ENCODE measurements at regions not wholly inside any gene's neighbourhood (a gene's known extent, or its start where the extent isn't known, plus 50 kb on each side); places are given as distances from the start of the nearest gene placed in this dataset.

GRCh38 chr5:73338256-73339050 lies 110.1 kb downstream of the FOXD1 start:
- no peak overlapping the region for H3K27ac Mint-ChIP-seq

GRCh38 chr5:73337586-73338255 lies 110.9 kb downstream of the FOXD1 start:
- Mint-ChIP-seq H3K4me3 (no peak overlapping the region), H3K9me3 (ENCODE audit: low read depth) (no peaks in the 10 kb centered on the region), H3K4me1 (ENCODE audit: low read depth) (no peaks in the 10 kb centered on the region), H3K36me3 (no peaks in the 10 kb centered on the region), H3K27ac (no peak overlapping the region), H3K27me3 (peaks cover 32% of the 10 kb centered on the region)

More at GRCh38 chr5:73338256-73339050, 110.1 kb downstream of the FOXD1 start:
- no peaks in the 10 kb centered on the region for H3K4me1 Mint-ChIP-seq (ENCODE audit: low read depth)
- no peak overlapping the region for H3K4me3 Mint-ChIP-seq
- no peaks in the 10 kb centered on the region for H3K9me3 Mint-ChIP-seq (ENCODE audit: low read depth)
- H3K27me3 Mint-ChIP-seq = peaks cover 33% of the 10 kb centered on the region
- no peaks in the 10 kb centered on the region for H3K36me3 Mint-ChIP-seq

- H3K9me3 Mint-ChIP-seq (ENCODE audit: low read depth) = peaks cover 11% of the 10 kb centered on the region
- no peaks in the 10 kb centered on the region for H3K36me3 Mint-ChIP-seq
- H3K27me3 Mint-ChIP-seq = peaks cover 38% of the 10 kb centered on the region
- no peak overlapping the region for H3K4me3 Mint-ChIP-seq
- no peak overlapping the region for H3K27ac Mint-ChIP-seq
- no peaks in the 10 kb centered on the region for H3K4me1 Mint-ChIP-seq (ENCODE audit: low read depth)
Measured at GRCh38 chr5:73336366-73336765, 112.2 kb downstream of the FOXD1 start.

- Mint-ChIP-seq H3K9me3 (ENCODE audit: low read depth) (peaks cover 20% of the 10 kb centered on the region), H3K36me3 (no peaks in the 10 kb centered on the region), H3K27me3 (peaks cover 30% of the 10 kb centered on the region), H3K4me1 (ENCODE audit: low read depth) (no peaks in the 10 kb centered on the region), H3K4me3 (no peak overlapping the region), H3K27ac (no peak overlapping the region)
Measured at GRCh38 chr5:73333944-73334703, 114.5 kb downstream of the FOXD1 start.

DNA sequence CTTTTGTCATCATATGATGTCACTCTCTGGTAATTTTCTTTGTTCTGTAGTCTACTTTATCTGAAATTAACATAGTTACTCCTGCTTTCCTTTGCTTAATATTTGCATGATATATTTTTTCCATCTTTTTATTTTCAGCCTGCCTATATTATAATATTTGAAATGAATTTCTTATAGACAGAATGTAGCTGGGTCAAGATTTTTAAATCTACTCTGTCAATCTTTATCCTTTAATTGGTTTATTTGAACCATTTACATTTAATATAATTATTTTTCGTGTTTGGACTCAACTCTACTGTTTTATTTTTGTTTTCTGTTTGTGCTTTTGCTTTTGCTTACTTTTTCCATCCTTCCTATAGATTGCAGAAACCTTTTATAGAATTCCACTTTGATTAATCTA lies 118.0 kb downstream of the FOXD1 start:
- Mint-ChIP-seq H3K27ac (no peak overlapping the region), H3K36me3 (no peaks in the 10 kb centered on the region), H3K4me1 (ENCODE audit: low read depth) (no peaks in the 10 kb centered on the region), H3K27me3 (peaks cover 22% of the 10 kb centered on the region), H3K4me3 (no peak overlapping the region), H3K9me3 (ENCODE audit: low read depth) (peaks cover 20% of the 10 kb centered on the region)

- H3K27me3 Mint-ChIP-seq = peaks cover 16% of the 10 kb centered on the region
Measured at GRCh38 chr5:73328640-73329039, 119.9 kb downstream of the FOXD1 start.

GRCh38 chr5:73327908-73328455 lies 120.6 kb downstream of the FOXD1 start:
- Mint-ChIP-seq H3K4me1 (ENCODE audit: low read depth) (no peaks in the 10 kb centered on the region), H3K9me3 (ENCODE audit: low read depth) (peaks cover 20% of the 10 kb centered on the region), H3K27ac (no peak overlapping the region), H3K27me3 (peaks cover 12% of the 10 kb centered on the region), H3K36me3 (no peaks in the 10 kb centered on the region), H3K4me3 (no peak overlapping the region)

More at GRCh38 chr5:73328640-73329039, 119.9 kb downstream of the FOXD1 start:
- Mint-ChIP-seq H3K9me3 (ENCODE audit: low read depth) (peaks cover 20% of the 10 kb centered on the region), H3K27ac (no peak overlapping the region), H3K4me3 (no peak overlapping the region), H3K36me3 (no peaks in the 10 kb centered on the region), H3K4me1 (ENCODE audit: low read depth) (no peaks in the 10 kb centered on the region)

DNA sequence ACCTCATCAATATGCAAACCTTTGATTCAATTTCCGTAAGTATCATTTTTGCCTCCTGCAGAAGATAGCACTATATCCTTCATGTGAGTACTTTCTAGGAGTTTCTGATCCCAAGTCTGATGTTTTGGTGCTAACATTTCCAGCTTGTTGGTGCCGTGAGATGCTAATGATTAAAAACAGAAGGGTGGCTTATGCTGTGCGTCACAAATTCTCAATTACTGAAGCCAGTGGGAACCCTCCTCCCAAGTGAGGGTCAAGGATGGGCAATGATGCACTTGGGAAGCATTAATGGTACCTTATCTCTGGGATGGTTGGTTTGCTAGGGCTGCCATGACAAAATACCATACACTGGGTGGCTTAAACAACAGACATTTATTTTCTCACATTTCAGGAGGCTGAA lies 123.0 kb downstream of the FOXD1 start:
- H3K4me1 Mint-ChIP-seq (ENCODE audit: low read depth) = no peaks in the 10 kb centered on the region
- H3K36me3 Mint-ChIP-seq = no peaks in the 10 kb centered on the region
- H3K4me3 Mint-ChIP-seq = no peak overlapping the region

DNA sequence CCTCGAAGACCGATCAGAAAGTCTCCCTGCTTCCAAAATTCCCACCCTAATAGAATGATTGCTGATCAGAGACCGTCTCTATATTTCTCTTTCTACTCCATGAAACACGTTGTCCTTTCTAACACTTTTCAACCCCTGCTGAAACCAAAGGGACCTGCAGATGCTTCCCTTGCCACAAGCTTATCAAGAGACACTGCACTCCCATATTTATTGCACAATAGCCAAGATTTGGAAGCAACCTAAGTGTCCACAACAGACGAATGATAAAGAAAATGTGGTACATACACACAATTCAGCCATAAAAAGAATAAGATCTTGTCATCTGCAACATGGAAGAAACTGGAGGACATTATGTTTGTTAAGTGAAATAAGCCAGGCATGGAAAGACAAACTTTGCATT lies 125.1 kb downstream of the FOXD1 start:
- Mint-ChIP-seq H3K4me3 (no peak overlapping the region), H3K27me3 (peaks cover 25% of the 10 kb centered on the region), H3K27ac (no peak overlapping the region), H3K36me3 (no peaks in the 10 kb centered on the region), H3K4me1 (ENCODE audit: low read depth) (no peaks in the 10 kb centered on the region), H3K9me3 (ENCODE audit: low read depth) (no peaks in the 10 kb centered on the region)

More for the DNA sequence above, 123.0 kb downstream of the FOXD1 start:
- Mint-ChIP-seq H3K27me3 (peaks cover 17% of the 10 kb centered on the region), H3K9me3 (ENCODE audit: low read depth) (peaks cover under 1% of the 10 kb centered on the region), H3K27ac (no peak overlapping the region)

- peaks cover 30% of the 10 kb centered on the region for H3K27me3 Mint-ChIP-seq
- H3K4me1 Mint-ChIP-seq (ENCODE audit: low read depth) = no peaks in the 10 kb centered on the region
- H3K9me3 Mint-ChIP-seq (ENCODE audit: low read depth) = no peaks in the 10 kb centered on the region
- H3K27ac Mint-ChIP-seq = no peak overlapping the region
- H3K36me3 Mint-ChIP-seq = no peaks in the 10 kb centered on the region
- no peak overlapping the region for H3K4me3 Mint-ChIP-seq
Measured at GRCh38 chr5:73322437-73323076, 126.0 kb downstream of the FOXD1 start.

DNA sequence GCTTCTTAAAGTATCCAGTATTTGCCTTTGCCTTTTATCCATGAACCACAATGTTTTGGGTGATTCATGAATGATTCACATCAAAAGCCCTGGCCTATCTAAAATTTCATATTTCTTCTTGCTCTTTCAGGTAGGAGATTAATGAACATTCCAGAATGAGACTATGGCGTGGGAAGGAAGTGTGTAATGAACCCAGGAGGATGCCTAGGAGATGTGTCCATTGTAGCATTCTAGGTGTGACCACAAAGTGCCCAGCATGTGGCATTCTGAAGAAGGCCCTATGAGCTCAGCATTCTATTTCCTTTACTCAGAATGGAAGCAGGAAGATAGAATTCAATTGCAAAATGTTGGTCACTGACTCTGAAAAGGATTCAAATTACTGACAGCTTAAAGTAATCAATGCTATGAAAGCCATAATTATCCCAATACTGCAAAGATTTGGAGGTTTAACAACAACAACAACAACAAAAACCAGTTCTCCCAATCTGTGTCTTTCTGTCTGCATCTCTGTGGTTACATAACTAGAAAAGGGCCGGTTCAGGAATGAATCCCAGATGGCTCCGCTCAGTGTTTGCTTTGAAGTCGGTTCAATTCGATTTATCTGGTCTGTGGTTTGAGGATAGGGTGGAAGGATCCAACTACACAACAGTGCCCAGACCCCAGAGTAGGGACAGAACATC lies 126.7 kb downstream of the FOXD1 start:
- Mint-ChIP-seq H3K4me3 (no peak overlapping the region), H3K27me3 (peaks cover 30% of the 10 kb centered on the region), H3K36me3 (no peaks in the 10 kb centered on the region), H3K9me3 (ENCODE audit: low read depth) (no peaks in the 10 kb centered on the region), H3K4me1 (ENCODE audit: low read depth) (no peaks in the 10 kb centered on the region), H3K27ac (no peak overlapping the region)

GRCh38 chr5:73319036-73319435 lies 129.5 kb downstream of the FOXD1 start:
- Mint-ChIP-seq H3K9me3 (ENCODE audit: low read depth) (no peaks in the 10 kb centered on the region), H3K4me3 (no peak overlapping the region), H3K36me3 (no peaks in the 10 kb centered on the region), H3K27me3 (peaks cover 43% of the 10 kb centered on the region), H3K27ac (no peak overlapping the region), H3K4me1 (ENCODE audit: low read depth) (no peaks in the 10 kb centered on the region)

DNA sequence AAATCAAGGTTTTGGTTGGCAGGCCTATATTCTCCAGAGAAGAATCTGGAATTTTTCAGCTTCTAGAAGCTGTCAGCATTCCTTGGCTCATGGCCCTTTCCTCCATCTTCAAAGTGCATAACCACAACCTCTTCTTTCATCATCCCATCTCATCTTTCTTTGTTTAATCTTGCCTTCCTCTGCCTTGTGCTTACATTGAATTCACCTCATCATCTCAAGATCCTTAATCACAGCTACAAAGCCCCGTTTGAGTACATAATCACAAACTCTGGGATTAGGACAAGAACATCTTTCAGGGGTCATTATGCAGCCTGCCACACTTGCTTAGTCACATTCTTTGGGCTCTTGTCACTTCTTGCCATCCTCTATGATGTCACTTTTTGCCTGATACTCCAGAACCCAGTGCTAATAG lies 130.3 kb downstream of the FOXD1 start:
- Mint-ChIP-seq H3K9me3 (ENCODE audit: low read depth) (no peaks in the 10 kb centered on the region), H3K36me3 (no peaks in the 10 kb centered on the region), H3K4me1 (ENCODE audit: low read depth) (no peaks in the 10 kb centered on the region), H3K27me3 (peaks cover 51% of the 10 kb centered on the region), H3K27ac (no peak overlapping the region), H3K4me3 (no peak overlapping the region)

- Mint-ChIP-seq H3K4me1 (ENCODE audit: low read depth) (peaks cover under 1% of the 10 kb centered on the region), H3K36me3 (no peaks in the 10 kb centered on the region), H3K4me3 (no peak overlapping the region), H3K9me3 (ENCODE audit: low read depth) (no peaks in the 10 kb centered on the region), H3K27me3 (peaks cover 53% of the 10 kb centered on the region), H3K27ac (no peak overlapping the region)
Measured at GRCh38 chr5:73317523-73317922, 131.1 kb downstream of the FOXD1 start.

All from activated naive CD8-positive, alpha-beta T cell (primary cell).